Neural progenitor cell (in vitro differentiated cells): ENCODE measurements at regions not wholly inside any gene's neighbourhood (a gene's known extent, or its start where the extent isn't known, plus 50 kb on each side); places are given as distances from the start of the nearest gene placed in this dataset.

Experiments used
- DNase-seq: peaks from one replicate; pipeline ENCODE4 v3.0.0-alpha.2; 2016; ENCODE audit warnings: low spot score
- H2AFZ ChIP-seq: fragments of 200-600 bp; sonication (generic); replicated peaks from 2 replicates; pipeline ENCODE4 v1.6.1; 2016; ENCODE audit warnings: antibody characterized with exemption
- H3F3A ChIP-seq: fragments of 200-600 bp; sonication (generic); 2 replicates; pipeline ENCODE4 v1.6.1; 2016; ENCODE audit warnings: antibody characterized with exemption, low read depth
- H3K27ac ChIP-seq: fragments of 200-600 bp; sonication (generic); 2 replicates; pipeline ENCODE4 v1.5.1; 2016; ENCODE audit warnings: mild to moderate bottlenecking
- H3K27me3 ChIP-seq: fragments of 200-600 bp; sonication (generic); 2 replicates; pipeline ENCODE4 v1.6.1; 2016; ENCODE audit warnings: mild to moderate bottlenecking, moderate library complexity
- H3K36me3 ChIP-seq: fragments of 200-600 bp; sonication (generic); 2 replicates; pipeline ENCODE4 v1.5.1; 2016
- H3K4me1 ChIP-seq: fragments of 200-600 bp; sonication (generic); 2 replicates; pipeline ENCODE4 v1.6.1; 2016; ENCODE audit warnings: mixed run types
- H3K4me2 ChIP-seq: fragments of 200-600 bp; sonication (generic); 2 replicates; pipeline ENCODE4 v1.6.1; 2016
- H3K4me3 ChIP-seq: fragments of 200-600 bp; sonication (generic); 2 replicates; pipeline ENCODE4 v1.5.1; 2016
- H3K79me2 ChIP-seq: fragments of 200-600 bp; sonication (generic); 2 replicates; pipeline ENCODE4 v1.6.1; 2016; ENCODE audit warnings: low read depth
- H3K9ac ChIP-seq: fragments of 200-600 bp; sonication (generic); 2 replicates; pipeline ENCODE4 v1.6.1; 2016
- H3K9me3 ChIP-seq: fragments of 200-600 bp; sonication (generic); 2 replicates; pipeline ENCODE4 v1.5.1; 2016; ENCODE audit warnings: low read depth
- H4K20me1 ChIP-seq: fragments of 200-600 bp; sonication (generic); 2 replicates; pipeline ENCODE4 v1.6.1; 2016; ENCODE audit warnings: low read depth
- H3K27ac Mint-ChIP-seq: 3 replicates; pipeline ENCODE4 v1.8.0; 2021; ENCODE audit warnings: mixed read lengths
- H3K27me3 Mint-ChIP-seq: 2 replicates; pipeline ENCODE4 v1.8.0; 2022; ENCODE audit warnings: low read depth, mild to moderate bottlenecking, inconsistent platforms, moderate library complexity, mixed read lengths; ENCODE audit not compliant: insufficient read depth
- H3K36me3 Mint-ChIP-seq: 3 replicates; pipeline ENCODE4 v1.8.0; 2021; ENCODE audit warnings: mixed read lengths
- H3K4me1 Mint-ChIP-seq: 3 replicates; pipeline ENCODE4 v1.8.0; 2021; ENCODE audit warnings: mixed read lengths
- H3K4me3 Mint-ChIP-seq: 3 replicates; pipeline ENCODE4 v1.8.0; 2021; ENCODE audit warnings: mild to moderate bottlenecking, moderate library complexity, mixed read lengths
- H3K9me3 Mint-ChIP-seq: 3 replicates; pipeline ENCODE4 v1.8.0; 2020; ENCODE audit warnings: mixed read lengths
- CTCF ChIP-seq: fragments of 200-600 bp; sonication (generic); IDR thresholded peaks from 2 replicates; pipeline ENCODE4 v1.5.1; 2017; ENCODE audit warnings: antibody characterized with exemption, mild to moderate bottlenecking
- EZH2 ChIP-seq: fragments of 200-600 bp; sonication (generic); IDR thresholded peaks from 2 replicates; pipeline ENCODE4 v1.6.1; 2017; ENCODE audit warnings: antibody characterized with exemption, mild to moderate bottlenecking, moderate library complexity
- EZH2phosphoT487 ChIP-seq: fragments of 200-600 bp; sonication (generic); IDR thresholded peaks from 2 replicates; pipeline ENCODE4 v1.6.1; 2017; ENCODE audit warnings: antibody characterized with exemption

- no peak overlapping the region for H3K4me3 Mint-ChIP-seq
- no peaks in the 10 kb centered on the region for H3K36me3 Mint-ChIP-seq
- Histone ChIP-seq H3K9ac (no peak overlapping the region), H3K36me3 (no peaks in the 10 kb centered on the region), H3K4me1 (no peaks in the 10 kb centered on the region), H3K27me3 (no peaks in the 10 kb centered on the region), H2AFZ (no peak overlapping the region), H3K9me3 (no peaks in the 10 kb centered on the region), H4K20me1 (no peaks in the 10 kb centered on the region), H3F3A (no peaks in the 10 kb centered on the region), H3K4me3 (no peak overlapping the region), H3K4me2 (no peak overlapping the region), H3K27ac (no peak overlapping the region), H3K79me2 (no peaks in the 10 kb centered on the region)
- peaks cover 9% of the 10 kb centered on the region for H3K4me1 Mint-ChIP-seq
- no peak overlapping the region for H3K27ac Mint-ChIP-seq
- no peaks in the 10 kb centered on the region for H3K27me3 Mint-ChIP-seq
- no peaks in the 10 kb centered on the region for H3K9me3 Mint-ChIP-seq
- TF ChIP-seq CTCF, result no peak
- no peak for TF ChIP-seq EZH2phosphoT487
- TF ChIP-seq EZH2, result no peak
- DNase-seq, result no peak
These were observed 502.6 kb upstream of the NR3C2 start for GRCh38 chr4:148944839-148945219.

GRCh38 chr4:148944136-148944838, 502.1 kb upstream of the NR3C2 start:
- no peak for TF ChIP-seq CTCF
- TF ChIP-seq EZH2, result no peak
- TF ChIP-seq EZH2phosphoT487, result no peak
- no peaks in the 10 kb centered on the region for H3K36me3 ChIP-seq
- H3K4me3 Mint-ChIP-seq, result no peak overlapping the region
- DNase-seq, result no peak
- no peaks in the 10 kb centered on the region for H4K20me1 ChIP-seq
- H3K4me3 ChIP-seq, result no peak overlapping the region
- peaks cover 9% of the 10 kb centered on the region for H3K4me1 Mint-ChIP-seq
- no peak overlapping the region for H3K27ac ChIP-seq
- H3K9ac ChIP-seq, result no peak overlapping the region
- H2AFZ ChIP-seq, result peak overlapping the region; percentile 16
- H3K9me3 ChIP-seq, result no peaks in the 10 kb centered on the region
- no peaks in the 10 kb centered on the region for H3K4me1 ChIP-seq
- no peaks in the 10 kb centered on the region for H3K27me3 ChIP-seq
- no peak overlapping the region for H3K4me2 ChIP-seq
- H3K9me3 Mint-ChIP-seq, result no peaks in the 10 kb centered on the region
- no peaks in the 10 kb centered on the region for H3F3A ChIP-seq
- H3K36me3 Mint-ChIP-seq, result no peaks in the 10 kb centered on the region
- H3K79me2 ChIP-seq, result no peaks in the 10 kb centered on the region
- no peak overlapping the region for H3K27ac Mint-ChIP-seq
- no peaks in the 10 kb centered on the region for H3K27me3 Mint-ChIP-seq

DNA sequence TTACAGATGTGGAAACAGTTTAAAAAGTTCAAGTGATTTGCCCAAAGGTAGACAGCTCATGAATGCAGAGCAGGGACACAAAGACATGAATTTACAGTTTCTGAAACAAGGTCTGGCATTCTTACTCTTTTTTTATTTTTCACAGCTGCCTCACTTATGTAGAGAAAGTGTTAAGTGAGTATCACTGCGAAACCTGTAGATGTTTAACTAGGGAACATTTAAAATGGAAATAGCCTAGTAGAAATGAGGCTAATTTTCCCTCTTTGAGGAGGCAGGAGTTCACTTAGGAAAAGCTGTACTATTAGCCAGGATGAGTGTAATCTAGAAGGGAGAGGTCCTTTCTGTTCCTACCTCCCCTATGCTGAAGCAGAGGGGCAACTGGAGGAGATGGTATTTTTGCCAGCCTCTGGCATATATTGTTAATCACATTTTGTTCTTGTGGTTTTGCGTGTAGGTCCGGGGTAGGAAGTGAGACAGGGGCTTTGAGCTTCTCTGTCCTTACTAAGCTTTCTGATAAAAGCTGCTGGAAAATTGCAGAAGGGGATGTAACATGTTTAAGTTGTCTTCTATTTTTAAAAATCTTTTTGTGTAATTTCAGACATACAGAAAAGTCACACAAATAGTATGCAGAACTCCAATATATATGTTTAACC, 492.8 kb upstream of the NR3C2 start:
- no peaks in the 10 kb centered on the region for H3K36me3 Mint-ChIP-seq
- H3K36me3 ChIP-seq, result no peaks in the 10 kb centered on the region
- peaks cover 9% of the 10 kb centered on the region for H3K9me3 Mint-ChIP-seq
- no peak overlapping the region for H3K4me3 Mint-ChIP-seq
- no peak overlapping the region for H2AFZ ChIP-seq
- no peak for TF ChIP-seq CTCF
- no peak for TF ChIP-seq EZH2
- no peak for TF ChIP-seq EZH2phosphoT487
- H3K4me3 ChIP-seq, result no peak overlapping the region
- H3K27me3 ChIP-seq, result no peaks in the 10 kb centered on the region
- H3K27ac Mint-ChIP-seq, result no peak overlapping the region
- no peaks in the 10 kb centered on the region for H3K79me2 ChIP-seq
- H3K4me1 ChIP-seq, result no peaks in the 10 kb centered on the region
- H3K9ac ChIP-seq, result no peak overlapping the region
- no peaks in the 10 kb centered on the region for H3K27me3 Mint-ChIP-seq
- no peaks in the 10 kb centered on the region for H3K9me3 ChIP-seq
- no peaks in the 10 kb centered on the region for H4K20me1 ChIP-seq
- DNase-seq, result no peak
- H3F3A ChIP-seq, result no peaks in the 10 kb centered on the region
- H3K27ac ChIP-seq, result no peak overlapping the region
- no peaks in the 10 kb centered on the region for H3K4me1 Mint-ChIP-seq
- H3K4me2 ChIP-seq, result no peak overlapping the region
